Daoy (cell line): ENCODE measurements at regions not wholly inside any gene's neighbourhood (a gene's known extent, or its start where the extent isn't known, plus 50 kb on each side); places are given as distances from the start of the nearest gene placed in this dataset.
A peak's percentile ranks its signal among the peaks of the same experiment; 100 is the strongest.

Experiments
- DNase-seq: peaks from one replicate; pipeline ENCODE4 v3.0.0-alpha.2; 2015; ENCODE audit warnings: low read depth

DNA sequence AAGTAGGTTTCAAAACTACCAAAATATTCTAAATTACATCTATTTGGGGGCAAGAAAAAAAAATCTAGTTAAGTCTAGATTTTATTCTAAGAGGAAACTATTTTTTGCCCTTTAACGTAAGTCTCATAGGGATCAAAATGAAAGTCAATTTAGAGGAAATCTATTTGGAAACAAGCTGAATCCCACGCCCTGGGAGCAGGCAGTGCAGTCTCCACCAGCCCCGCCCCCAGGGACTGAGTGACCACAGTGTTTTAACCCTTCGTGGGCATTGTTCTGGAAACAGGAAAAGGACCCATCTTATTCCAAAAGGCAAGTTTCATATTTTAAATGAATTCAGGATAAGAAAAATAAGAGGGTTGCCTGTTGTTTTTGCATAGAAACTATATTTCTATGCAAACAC is 209.7 kb downstream of the SPRY2 start:
- DNase-seq, result peak; percentile 34

DNA sequence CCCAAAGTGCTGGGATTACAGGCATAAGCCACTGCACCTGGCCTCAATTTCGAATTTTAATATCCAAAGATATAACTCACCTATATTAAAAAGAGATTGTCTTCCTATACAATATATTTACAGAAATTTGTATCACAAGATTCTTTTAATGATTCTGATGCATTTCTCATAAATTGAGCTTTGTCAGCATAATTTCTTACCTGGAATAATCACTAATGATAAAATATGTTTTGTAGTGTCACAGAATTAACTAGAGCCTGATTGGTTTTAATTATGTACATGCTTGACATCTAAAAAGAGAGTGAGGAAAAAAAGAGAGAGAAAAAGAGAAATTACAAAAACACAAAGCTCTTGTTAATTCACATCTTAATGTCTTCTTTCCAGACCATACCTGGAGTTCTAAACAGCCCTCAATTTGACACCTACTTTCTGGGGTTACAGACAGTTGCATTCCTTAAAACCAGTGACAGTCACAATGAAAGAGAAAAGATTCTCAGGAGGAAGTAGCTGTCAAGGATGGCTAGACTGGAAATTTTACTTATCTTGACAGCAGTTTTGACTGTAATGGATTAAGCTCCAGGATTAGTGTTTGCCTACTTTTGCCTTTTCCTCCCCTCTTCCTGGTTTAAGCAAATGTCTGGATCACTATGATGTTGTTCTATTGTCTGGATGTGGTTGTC is 214.4 kb downstream of the SPRY2 start:
- DNase-seq, result no peak

GRCh38 chr13:80123945-80124344 is 217.0 kb downstream of the SPRY2 start:
- no peak for DNase-seq

GRCh38 chr13:80121038-80121437 is 219.9 kb downstream of the SPRY2 start:
- no peak for DNase-seq

GRCh38 chr13:80118506-80118905 is 222.4 kb downstream of the SPRY2 start:
- DNase-seq, result no peak

- no peak for DNase-seq
Observed at GRCh38 chr13:80118099-80118498, 222.8 kb downstream of the SPRY2 start.

DNA sequence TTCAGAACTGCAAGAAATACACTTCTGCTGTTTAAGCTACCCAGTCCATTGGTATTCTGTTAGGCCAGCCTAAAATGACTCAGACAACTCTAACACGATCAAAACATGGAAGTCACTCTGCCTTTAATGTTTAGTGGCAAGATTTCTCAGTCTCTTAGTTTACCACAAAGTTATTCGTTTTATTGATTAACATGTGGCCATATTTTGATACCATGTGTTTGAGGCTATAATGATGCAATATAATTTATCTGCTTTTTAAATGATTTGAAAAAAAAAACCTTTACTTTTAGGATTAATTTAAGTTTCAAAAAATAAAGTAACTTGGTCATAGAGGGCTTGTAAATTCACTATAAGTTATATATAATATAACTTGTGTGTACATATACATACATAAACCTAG is 223.4 kb downstream of the SPRY2 start:
- no peak for DNase-seq

DNA sequence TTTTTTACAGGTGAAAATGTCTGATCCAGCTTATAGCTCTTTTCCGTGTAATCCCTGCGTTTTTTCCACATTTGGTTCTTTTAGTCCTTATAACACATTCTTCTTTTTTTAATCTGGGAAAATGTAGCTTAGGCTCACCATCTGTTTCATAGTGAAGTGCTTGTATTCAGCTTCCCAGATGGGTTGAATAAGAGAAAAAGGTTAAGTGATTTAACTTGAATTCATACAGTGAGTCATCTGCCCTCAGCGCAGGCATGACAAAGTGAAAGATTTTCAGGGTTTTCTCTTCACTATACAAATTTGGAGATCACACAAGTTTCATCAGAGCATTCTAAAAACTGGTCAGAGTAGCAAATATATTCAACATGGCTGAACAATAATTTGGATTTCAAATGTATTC is 224.8 kb downstream of the SPRY2 start:
- DNase-seq, result peak; percentile 24

DNA sequence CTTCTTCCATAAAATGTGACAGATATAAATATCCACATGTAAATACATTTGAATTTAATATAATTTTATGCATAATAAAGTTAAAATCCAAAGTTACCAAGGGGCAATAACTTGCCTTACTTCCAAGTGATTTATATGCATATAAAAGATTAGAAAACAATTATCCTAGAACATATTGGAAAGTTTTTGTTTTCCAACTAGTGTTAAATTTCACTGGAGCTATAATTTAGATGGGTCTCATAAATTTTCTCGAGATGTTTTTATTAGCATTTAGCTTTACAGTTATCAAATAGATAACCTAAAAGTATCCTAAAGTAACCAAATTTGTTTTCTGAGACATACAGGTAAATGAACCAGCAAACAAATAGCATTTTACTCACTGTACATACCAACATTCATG is 225.3 kb downstream of the SPRY2 start:
- DNase-seq, result no peak

DNA sequence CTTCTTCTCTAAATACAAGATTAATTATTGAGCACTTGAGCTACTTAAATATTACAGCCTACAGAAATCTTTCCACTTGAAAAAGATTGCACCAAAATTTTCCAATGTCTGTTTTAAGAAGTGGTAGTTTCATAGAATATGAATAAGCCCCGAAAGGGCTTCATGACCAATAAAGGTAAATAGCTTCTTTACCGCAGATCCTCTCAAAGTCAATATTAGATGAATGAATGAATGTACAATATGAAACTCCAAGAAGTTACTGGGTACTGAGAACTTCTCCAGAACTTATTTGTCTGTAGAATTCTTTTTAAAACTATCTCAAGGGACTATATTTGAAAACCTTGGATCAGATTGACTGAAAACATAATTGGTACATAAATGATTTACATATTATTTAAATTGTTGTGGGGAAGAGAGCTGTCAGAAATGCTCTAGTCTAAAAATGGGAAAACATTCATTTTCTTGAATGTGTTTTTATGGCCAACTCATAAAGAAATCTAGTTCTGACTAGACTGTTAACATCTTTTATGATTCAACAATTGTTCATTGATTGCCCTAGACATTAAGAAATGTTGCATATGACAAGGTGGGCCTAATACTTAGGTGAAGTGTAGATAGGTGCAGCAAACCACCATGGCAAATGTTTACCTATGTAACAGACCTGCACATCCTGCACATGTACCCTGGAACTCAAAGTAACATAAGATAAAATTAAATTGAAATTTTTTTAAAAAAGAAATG is 227.0 kb downstream of the SPRY2 start:
- no peak for DNase-seq

DNA sequence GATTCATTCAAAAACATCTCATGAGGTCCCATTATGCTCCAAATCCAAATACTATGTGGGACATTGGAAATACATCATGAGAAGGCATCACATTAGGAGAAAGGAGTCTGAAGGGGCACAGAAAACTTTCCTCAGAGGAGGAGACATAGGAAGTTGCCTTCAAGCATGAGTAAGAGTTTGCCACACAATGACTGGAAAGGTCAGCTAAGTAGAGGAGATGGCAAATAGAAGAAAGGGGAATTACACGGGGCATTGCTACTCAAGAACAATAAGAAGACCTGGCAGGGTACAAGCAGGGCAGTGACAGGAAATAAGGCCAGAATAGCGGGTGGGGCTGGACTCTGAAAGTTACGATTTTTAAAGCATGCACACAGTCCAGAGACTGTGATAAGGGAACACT is 231.6 kb downstream of the SPRY2 start:
- DNase-seq, result no peak

DNA sequence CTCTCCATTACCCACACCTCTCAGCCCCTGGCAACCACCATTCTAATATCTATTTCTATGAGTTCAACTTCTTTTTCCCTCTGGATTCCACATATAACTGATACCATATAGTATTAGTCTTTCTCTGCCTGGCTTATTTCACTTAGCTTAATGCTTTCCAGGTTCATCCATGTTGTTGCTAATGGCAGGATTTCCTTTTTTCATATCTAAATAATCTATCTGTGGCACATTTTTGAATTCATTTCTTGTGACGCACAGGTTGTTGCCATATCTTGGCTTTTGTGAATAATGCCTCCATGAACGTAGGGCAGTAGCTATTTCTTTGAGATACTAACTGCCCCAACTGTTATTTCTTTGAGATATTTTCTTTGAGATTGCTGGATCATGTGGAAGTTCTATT is 235.6 kb downstream of the SPRY2 start:
- no peak for DNase-seq

- no peak for DNase-seq
Observed at GRCh38 chr13:80101040-80101439, 239.9 kb downstream of the SPRY2 start.

- DNase-seq, result no peak
Observed at GRCh38 chr13:80100636-80101035, 240.3 kb downstream of the SPRY2 start.

- DNase-seq, result no peak
Observed at GRCh38 chr13:80097561-80097960, 243.4 kb downstream of the SPRY2 start.

DNA sequence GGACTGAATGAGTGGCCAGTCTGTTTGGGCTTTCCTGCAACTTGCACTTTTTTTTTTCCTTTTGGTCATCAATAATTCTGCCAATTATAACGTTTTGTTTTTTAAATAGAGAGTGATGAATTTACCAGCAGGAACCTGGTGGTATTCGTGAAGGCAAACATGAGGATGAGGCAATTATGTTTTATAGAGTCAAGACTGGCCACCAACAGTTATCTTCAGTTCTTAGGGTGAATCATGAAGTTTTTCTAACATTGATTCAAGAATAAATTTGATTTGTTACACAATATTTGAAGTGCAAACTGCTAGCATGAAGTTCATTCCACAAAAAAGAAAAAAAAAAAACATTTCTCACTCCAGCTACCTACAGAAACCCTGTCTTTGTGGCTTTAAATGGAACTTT is 244.5 kb downstream of the SPRY2 start:
- no peak for DNase-seq

GRCh38 chr13:80094526-80094925 is 246.4 kb downstream of the SPRY2 start:
- no peak for DNase-seq

- no peak for DNase-seq
Observed at GRCh38 chr13:80093888-80094287, 247.0 kb downstream of the SPRY2 start.

GRCh38 chr13:80086304-80086721 is 254.6 kb downstream of the SPRY2 start:
- DNase-seq, result peak; percentile 38

- peak; percentile 45 for DNase-seq
Observed at GRCh38 chr13:80083853-80084676, 256.9 kb downstream of the SPRY2 start.

DNA sequence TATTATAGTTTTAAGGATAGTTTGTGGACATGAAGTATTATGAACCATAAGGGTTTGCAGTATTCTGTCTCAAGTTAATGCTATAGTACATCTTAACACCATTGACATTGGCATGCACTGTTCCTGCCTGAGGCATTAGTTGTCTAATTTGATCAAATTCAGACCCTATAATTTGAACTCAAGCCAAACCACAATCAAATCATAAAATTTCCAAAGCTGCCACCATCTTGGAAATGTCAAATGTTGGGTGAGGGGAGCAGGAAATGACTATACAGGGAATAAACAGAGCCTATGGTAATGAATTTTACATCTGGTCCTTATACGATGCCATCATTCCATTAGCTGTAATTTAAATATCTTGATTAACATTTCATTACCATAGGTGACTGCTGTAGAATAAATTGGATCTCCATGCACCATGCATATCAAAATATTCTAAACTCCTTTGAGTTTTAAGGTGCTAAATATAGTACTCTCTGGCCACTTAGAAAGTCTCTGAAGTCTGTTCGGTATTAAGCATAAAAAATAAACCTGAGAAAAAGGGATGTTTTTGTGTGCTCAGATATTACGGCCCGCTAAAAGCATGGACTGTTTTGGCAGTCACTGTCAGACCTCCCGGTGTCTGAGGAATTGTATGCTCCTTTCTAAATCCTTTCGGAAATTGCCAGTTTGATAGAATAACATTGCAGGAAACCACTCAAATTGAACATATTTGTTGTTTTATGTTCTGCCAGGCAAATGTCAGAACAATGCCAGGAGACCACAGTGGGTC is 257.7 kb downstream of the SPRY2 start:
- DNase-seq, result peak; percentile 47
